ENCODE measurements at regions not wholly inside any gene's neighbourhood (a gene's known extent, or its start where the extent isn't known, plus 50 kb on each side); places are given as distances from the start of the nearest gene placed in this dataset.
A peak's percentile ranks its signal among the peaks of the same experiment; 100 is the strongest.

DNA sequence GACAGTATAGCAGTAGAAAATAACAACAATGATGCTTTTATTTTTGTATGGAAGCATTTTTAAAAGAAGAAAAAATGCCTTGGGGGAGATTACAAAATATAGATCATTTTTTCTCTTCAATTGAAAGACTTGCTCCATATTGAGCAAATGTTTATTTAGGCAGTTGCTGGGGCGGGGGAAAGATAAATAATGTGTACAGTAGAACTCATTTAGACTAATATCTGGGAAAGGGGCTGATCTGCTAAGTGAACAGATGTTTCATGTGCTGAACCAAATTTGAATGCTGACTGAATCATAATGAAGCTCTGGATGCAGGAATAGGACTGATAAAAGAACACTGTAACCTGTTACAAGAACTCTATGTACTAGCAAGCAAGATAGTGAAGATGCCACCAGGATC, 457.1 kb upstream of the TENM4 start:
- TF ChIP-seq, protein P1, sequence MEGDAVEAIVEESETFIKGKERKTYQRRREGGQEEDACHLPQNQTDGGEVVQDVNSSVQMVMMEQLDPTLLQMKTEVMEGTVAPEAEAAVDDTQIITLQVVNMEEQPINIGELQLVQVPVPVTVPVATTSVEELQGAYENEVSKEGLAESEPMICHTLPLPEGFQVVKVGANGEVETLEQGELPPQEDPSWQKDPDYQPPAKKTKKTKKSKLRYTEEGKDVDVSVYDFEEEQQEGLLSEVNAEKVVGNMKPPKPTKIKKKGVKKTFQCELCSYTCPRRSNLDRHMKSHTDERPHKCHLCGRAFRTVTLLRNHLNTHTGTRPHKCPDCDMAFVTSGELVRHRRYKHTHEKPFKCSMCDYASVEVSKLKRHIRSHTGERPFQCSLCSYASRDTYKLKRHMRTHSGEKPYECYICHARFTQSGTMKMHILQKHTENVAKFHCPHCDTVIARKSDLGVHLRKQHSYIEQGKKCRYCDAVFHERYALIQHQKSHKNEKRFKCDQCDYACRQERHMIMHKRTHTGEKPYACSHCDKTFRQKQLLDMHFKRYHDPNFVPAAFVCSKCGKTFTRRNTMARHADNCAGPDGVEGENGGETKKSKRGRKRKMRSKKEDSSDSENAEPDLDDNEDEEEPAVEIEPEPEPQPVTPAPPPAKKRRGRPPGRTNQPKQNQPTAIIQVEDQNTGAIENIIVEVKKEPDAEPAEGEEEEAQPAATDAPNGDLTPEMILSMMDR (IDR thresholded peaks at IDR 0.05; ENCODE audit: low read depth, low read length) = no peak
- POLR2A ChIA-PET = interaction anchor here (1.3 kb wide), 1 partner anchor 43 kb away, joined by 4 read pairs; no protein-coding TSS in a partner anchor
- no peaks in the 10 kb centered on the region for H3K27me3 ChIP-seq (ENCODE audit: control insufficient read depth, insufficient read depth, low read length)
- DNase-seq (ENCODE audit: low read depth, low spot score) = peak; percentile 13
- CTCF ChIA-PET = no interaction called here
- H3K27ac ChIP-seq (ENCODE audit: low read depth, low read length) = no peak overlapping the region
- no peaks in the 10 kb centered on the region for H3K9me3 ChIP-seq (ENCODE audit: control insufficient read depth, insufficient read depth, low read length)
- H3K4me3 ChIP-seq (ENCODE audit: low read depth, low read length) = no peak overlapping the region

GRCh38 chr11:79896258-79896657, 455.4 kb upstream of the TENM4 start:
- CTCF ChIA-PET = no interaction called here

GRCh38 chr11:79894111-79894510, 453.3 kb upstream of the TENM4 start:
- Histone ChIP-seq H3K27ac (ENCODE audit: low read depth, low read length) (no peak overlapping the region), H3K9me3 (ENCODE audit: control insufficient read depth, insufficient read depth, low read length) (no peaks in the 10 kb centered on the region), H3K4me3 (ENCODE audit: low read depth, low read length) (no peak overlapping the region), H3K27me3 (ENCODE audit: control insufficient read depth, insufficient read depth, low read length) (no peaks in the 10 kb centered on the region)
- CTCF ChIA-PET = no interaction called here
- DNase-seq (ENCODE audit: low read depth, low spot score) = no peak
- POLR2A ChIA-PET = no interaction called here
- TF ChIP-seq, protein P1 (IDR thresholded peaks at IDR 0.05; ENCODE audit: low read depth, low read length) = no peak

More at GRCh38 chr11:79896258-79896657, 455.4 kb upstream of the TENM4 start:
- POLR2A ChIA-PET = interaction anchor here (0.6 to 1.4 kb wide), 3 partner anchors 28 to 207 kb away, joined by 3 to 8 read pairs (median 4); no protein-coding TSS in a partner anchor
- H3K4me3 ChIP-seq (ENCODE audit: low read depth, low read length) = no peak overlapping the region
- H3K9me3 ChIP-seq (ENCODE audit: control insufficient read depth, insufficient read depth, low read length) = no peaks in the 10 kb centered on the region
- TF ChIP-seq, protein P1 (IDR thresholded peaks at IDR 0.05; ENCODE audit: low read depth, low read length) = no peak
- no peak for DNase-seq (ENCODE audit: low read depth, low spot score)
- H3K27ac ChIP-seq (ENCODE audit: low read depth, low read length) = no peak overlapping the region
- H3K27me3 ChIP-seq (ENCODE audit: control insufficient read depth, insufficient read depth, low read length) = no peaks in the 10 kb centered on the region

GRCh38 chr11:79890272-79890671, 449.4 kb upstream of the TENM4 start:
- H3K4me3 ChIP-seq (ENCODE audit: low read depth, low read length) = no peak overlapping the region
- POLR2A ChIA-PET = no interaction called here
- H3K27me3 ChIP-seq (ENCODE audit: control insufficient read depth, insufficient read depth, low read length) = no peaks in the 10 kb centered on the region
- no peak for DNase-seq (ENCODE audit: low read depth, low spot score)
- CTCF ChIA-PET = no interaction called here
- H3K27ac ChIP-seq (ENCODE audit: low read depth, low read length) = no peak overlapping the region
- TF ChIP-seq, protein P1 (IDR thresholded peaks at IDR 0.05; ENCODE audit: low read depth, low read length) = no peak
- no peaks in the 10 kb centered on the region for H3K9me3 ChIP-seq (ENCODE audit: control insufficient read depth, insufficient read depth, low read length)

- TF ChIP-seq, protein P1 (IDR thresholded peaks at IDR 0.05; ENCODE audit: low read depth, low read length) = no peak
- Histone ChIP-seq H3K27me3 (ENCODE audit: control insufficient read depth, insufficient read depth, low read length) (no peaks in the 10 kb centered on the region), H3K4me3 (ENCODE audit: low read depth, low read length) (no peak overlapping the region), H3K9me3 (ENCODE audit: control insufficient read depth, insufficient read depth, low read length) (no peaks in the 10 kb centered on the region), H3K27ac (ENCODE audit: low read depth, low read length) (no peak overlapping the region)
- no peak for DNase-seq (ENCODE audit: low read depth, low spot score)
- CTCF ChIA-PET = no interaction called here
- POLR2A ChIA-PET = no interaction called here
Observed at GRCh38 chr11:79864882-79865281, 424.1 kb upstream of the TENM4 start.
